GM13976 (cell line): ENCODE measurements at regions not wholly inside any gene's neighbourhood (a gene's known extent, or its start where the extent isn't known, plus 50 kb on each side); places are given as distances from the start of the nearest gene placed in this dataset.

Experiments used
- DNase-seq: peaks from one replicate; pipeline ENCODE4 v3.0.0; 2012; ENCODE audit warnings: low spot score
- CTCF ChIP-seq: IDR thresholded peaks from 2 replicates; pipeline ENCODE4 v1.5.1; 2012; ENCODE audit warnings: borderline replicate concordance, mild to moderate bottlenecking; ENCODE audit not compliant: insufficient read depth; ENCODE audit errors: extremely low read depth, missing control alignments, control extremely low read depth
- in situ Hi-C: fragments of 300-500 bp; cut with MboI; formaldehyde crosslinking; loops from one replicate; pipeline ENCODE4 v1.12.0; 2022; ENCODE audit warnings: low sequenced_read_pairs, mixed read lengths, inconsistent platforms; ENCODE audit not compliant: unreplicated experiment

DNA sequence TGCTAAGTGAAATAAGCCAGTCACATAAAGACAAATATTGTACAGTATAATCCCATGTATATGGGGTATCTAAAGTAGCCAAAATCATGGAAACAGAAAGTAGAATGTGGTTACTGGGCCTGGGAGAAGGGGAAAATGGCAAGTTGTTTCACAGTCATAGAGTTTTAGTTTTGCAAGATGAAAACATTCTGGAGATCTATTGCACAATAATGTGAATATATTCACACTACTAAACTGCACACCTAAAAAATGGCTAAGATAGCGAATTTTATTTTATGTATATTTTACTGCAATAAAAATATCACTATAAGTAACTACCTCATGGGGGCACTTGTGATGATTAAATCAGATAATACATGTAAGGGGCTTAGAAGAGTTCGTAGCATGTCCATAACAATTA lies 72.0 kb upstream of the ARHGAP32 start:
- DNase-seq = no peak
- in situ Hi-C loops = no loop called here
- TF ChIP-seq CTCF = no peak

- no peak for DNase-seq
- in situ Hi-C loops = no loop called here
- TF ChIP-seq CTCF = no peak
These were observed 68.6 kb upstream of the ARHGAP32 start for GRCh38 chr11:129260750-129261149.

GRCh38 chr11:129259931-129260348 lies 67.8 kb upstream of the ARHGAP32 start:
- DNase-seq = no peak
- in situ Hi-C loops = no loop called here
- TF ChIP-seq CTCF = no peak

DNA sequence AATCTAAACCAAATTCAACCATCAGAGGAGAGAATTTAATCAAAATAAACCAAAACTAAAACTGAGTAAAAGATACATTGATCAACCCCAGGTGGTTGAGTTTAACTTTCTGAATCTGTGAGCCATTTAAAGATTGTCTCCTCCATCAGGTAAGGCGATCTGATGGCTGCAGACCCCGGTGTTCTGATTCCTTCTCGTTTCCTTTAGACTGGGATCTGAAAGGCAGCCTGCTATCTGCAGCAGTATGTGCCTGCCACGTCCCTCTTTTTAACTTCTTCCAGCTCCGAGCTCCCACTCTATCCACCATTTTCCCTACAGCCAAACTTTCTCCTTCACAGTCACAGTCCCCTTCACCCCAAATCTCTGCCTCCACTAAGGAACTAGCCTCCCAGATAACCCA lies 66.1 kb upstream of the ARHGAP32 start:
- TF ChIP-seq CTCF = no peak
- in situ Hi-C loops = no loop called here
- DNase-seq = no peak

DNA sequence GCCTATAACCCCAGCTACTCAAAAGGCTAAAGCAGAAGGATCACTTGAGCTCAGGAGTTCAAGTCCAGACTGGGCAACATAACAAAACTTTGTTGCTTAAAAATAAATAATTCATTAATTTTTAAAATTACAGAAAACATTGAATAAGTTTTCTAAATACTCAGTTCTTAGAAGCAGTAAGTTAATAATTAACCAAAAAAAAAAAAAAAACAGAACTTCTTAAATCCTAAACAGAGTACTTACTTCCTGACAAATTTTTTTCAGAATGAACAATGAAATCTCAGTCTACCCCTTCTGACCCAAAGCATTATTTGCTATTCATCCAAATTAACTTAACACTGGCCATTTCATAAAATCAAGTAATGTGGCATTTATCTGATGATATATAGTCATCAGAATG lies 65.4 kb upstream of the ARHGAP32 start:
- no peak for DNase-seq
- no peak for TF ChIP-seq CTCF
- in situ Hi-C loops = no loop called here

- TF ChIP-seq CTCF = no peak
- DNase-seq = no peak
- in situ Hi-C loops = no loop called here
These were observed 60.5 kb upstream of the ARHGAP32 start for GRCh38 chr11:129252621-129253020.

DNA sequence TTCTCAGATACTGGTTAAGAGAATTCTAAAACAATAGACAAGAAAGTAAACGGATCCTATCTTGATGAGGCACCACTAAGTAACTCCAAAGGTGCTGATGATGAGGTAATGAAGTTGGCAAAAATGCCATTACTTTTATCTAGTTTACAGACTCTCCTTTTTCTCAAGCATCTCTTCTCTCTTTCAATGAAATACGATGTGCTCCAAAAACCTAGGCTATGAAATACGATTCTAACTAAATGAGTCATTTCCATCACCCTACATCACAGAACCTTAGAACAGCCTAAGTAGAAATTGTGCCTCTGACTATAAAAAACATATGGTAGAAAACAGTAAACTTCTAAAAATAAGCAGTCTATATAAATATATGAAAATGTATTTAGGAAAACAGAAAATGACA lies 58.9 kb upstream of the ARHGAP32 start:
- in situ Hi-C loops = no loop called here

More for the DNA sequence above, 58.9 kb upstream of the ARHGAP32 start:
- no peak for DNase-seq
- no peak for TF ChIP-seq CTCF
